Heart right ventricle (tissue), 16 donors: ENCODE measurements at regions not wholly inside any gene's neighbourhood (a gene's known extent, or its start where the extent isn't known, plus 50 kb on each side); places are given as distances from the start of the nearest gene placed in this dataset.

Experiments
- ATAC-seq, 8 donors: fragments of 200-7000 bp; cut with Tn5 transposase; one replicate each; pipeline ENCODE4 v1.9.1; 2020; ENCODE audit warnings: mild to moderate bottlenecking in 8 of 8, moderate library complexity in 8 of 8, moderate number of reproducible peaks in 1 of 8
- DNase-seq, 2 donors: peaks; one replicate each; pipeline ENCODE4 v3.0.0-alpha.2; 2020
- H3K27ac ChIP-seq, 10 donors: fragments of 200-600 bp; sonication (generic) in 2 of 10; one replicate each; pipeline versions ENCODE4 v1.5.0 to v1.8.0; 2020 to 2022; ENCODE audit warnings: mild to moderate bottlenecking in 3 of 10
- H3K27me3 ChIP-seq, 7 donors: fragments of 200-600 bp; one replicate each; pipeline ENCODE4 v1.8.0; 2021 to 2022; ENCODE audit warnings: mild to moderate bottlenecking in 2 of 7
- H3K36me3 ChIP-seq, 9 donors: fragments of 200-600 bp; sonication (generic) in 1 of 9; one replicate each; pipeline versions ENCODE4 v1.5.0 to v1.8.0; 2020 to 2022; ENCODE audit warnings: mild to moderate bottlenecking in 2 of 9
- H3K4me1 ChIP-seq, 9 donors: fragments of 200-600 bp; sonication (generic) in 1 of 9; one replicate each; pipeline versions ENCODE4 v1.5.0 to v1.8.0; 2020 to 2022; ENCODE audit warnings: mild to moderate bottlenecking in 4 of 9
- H3K4me3 ChIP-seq, 10 donors: fragments of 200-600 bp; sonication (generic) in 2 of 10; one replicate each; pipeline versions ENCODE4 v1.5.0 to v1.8.0; 2020 to 2022; ENCODE audit warnings: mild to moderate bottlenecking in 7 of 10, moderate library complexity in 2 of 10
- H3K9me3 ChIP-seq, 11 donors: fragments of 200-600 bp in 10 of 11; sonication (generic) in 2 of 11; one replicate each; pipeline versions ENCODE4 v1.5.0 to v1.8.0; 2013 to 2022; ENCODE audit warnings: mild to moderate bottlenecking in 2 of 11, control low read depth in 1 of 11, moderate library complexity in 1 of 11
- WGBS, 2 donors: extraction: QIAGEN DNeasy Blood & Tissue Kit; methylation state at CpG; one replicate each; pipeline ENCODE4 v1.1.7; 2013; ENCODE audit warnings: inconsistent platforms in 1 of 2; 5-methylcytosine and 5-hydroxymethylcytosine counted together
- intact Hi-C, 10 donors: fragments of 100-400 bp; cut with DNase I; formaldehyde crosslinking; loops; one replicate each; pipeline versions ENCODE4 v1.11.1 to v1.14.2; 2022
- TF ChIP-seq, protein P1 (sequence below), 9 donors: fragments of 200-600 bp; sonication (generic) in 2 of 9; IDR thresholded peaks; one replicate each; pipeline versions ENCODE4 v1.5.0 to v1.8.0; 2021 to 2022; ENCODE audit warnings: antibody characterized with exemption in 9 of 9, mild to moderate bottlenecking in 5 of 9, moderate library complexity in 1 of 9
- donor health status: Arrhythmogenic right ventricular cardiomyopathy.
- donor health status: ischemic (EF 13 %, LVEDD 7.1; RV severe dilation, severe dysfunction).
- donor health status: healthy with polysubstance abuse.
- donor health status: DM: no; HTN: yes; CAD: no.
- donor health status: DM: no; HTN: no; CAD: no.
- donor health status: ischemic (EF 25% LVEDD 6.9; RV normal size, moderate dysfunction).
- donor health status: ischemic (EF 25% LVEDD 5.7; RV mildly dilated, moderate dysfunction).
- donor health status: healthy.
- donor health status: DM: yes; HTN: yes; CAD: no.
- donor health status: Ischemic cardiomyopathy.
- donor health status: ischemic (EF 35%, LVEDD 5.7; RV mildly dilated, moderate dysfunction).
- donor health status: nonischemic (EF 11% LVEDD 7.7; RV severe dilation, severe dysfunction).
- donor health status: DM: yes; HTN: yes; CAD: no.
- donor health status: PGD.
- donor health status: ischemic (EF 29% LVEDD 5.4; RV normal size, mild dysfunction).
- donor health status: nonischemic (EF 23%, LVEDD 6.1; RV moderate dilation, normal function).

DNA sequence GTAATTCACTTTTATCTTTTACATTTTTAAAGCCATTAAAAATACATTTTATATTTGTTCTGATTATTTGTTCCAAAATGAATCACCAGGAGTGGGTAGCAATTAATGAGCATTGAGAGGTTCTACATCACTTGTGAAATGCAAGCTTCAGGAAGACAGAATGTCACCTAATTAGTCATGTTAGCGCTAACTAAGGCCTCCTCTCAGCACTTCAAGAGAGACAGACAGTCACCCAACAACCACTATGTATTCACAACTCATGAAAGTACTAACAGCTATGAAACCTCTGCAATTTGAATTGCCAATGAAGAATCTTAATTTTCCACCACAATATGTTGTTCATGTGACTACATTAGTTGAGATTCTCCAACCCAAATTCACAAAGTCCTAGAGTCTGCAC is 611.0 kb downstream of the KCNJ3 start:
- intact Hi-C loops: no loop called here
- no peaks in the 10 kb centered on the region for H3K4me1 ChIP-seq
- H3K27ac ChIP-seq: no peak overlapping the region
- WGBS, 2 donors: 91 to 94% methylated on average over 1 of the region's 1 CpG
- DNase-seq (no peak), ATAC-seq (no peak)
- TF ChIP-seq, protein P1, sequence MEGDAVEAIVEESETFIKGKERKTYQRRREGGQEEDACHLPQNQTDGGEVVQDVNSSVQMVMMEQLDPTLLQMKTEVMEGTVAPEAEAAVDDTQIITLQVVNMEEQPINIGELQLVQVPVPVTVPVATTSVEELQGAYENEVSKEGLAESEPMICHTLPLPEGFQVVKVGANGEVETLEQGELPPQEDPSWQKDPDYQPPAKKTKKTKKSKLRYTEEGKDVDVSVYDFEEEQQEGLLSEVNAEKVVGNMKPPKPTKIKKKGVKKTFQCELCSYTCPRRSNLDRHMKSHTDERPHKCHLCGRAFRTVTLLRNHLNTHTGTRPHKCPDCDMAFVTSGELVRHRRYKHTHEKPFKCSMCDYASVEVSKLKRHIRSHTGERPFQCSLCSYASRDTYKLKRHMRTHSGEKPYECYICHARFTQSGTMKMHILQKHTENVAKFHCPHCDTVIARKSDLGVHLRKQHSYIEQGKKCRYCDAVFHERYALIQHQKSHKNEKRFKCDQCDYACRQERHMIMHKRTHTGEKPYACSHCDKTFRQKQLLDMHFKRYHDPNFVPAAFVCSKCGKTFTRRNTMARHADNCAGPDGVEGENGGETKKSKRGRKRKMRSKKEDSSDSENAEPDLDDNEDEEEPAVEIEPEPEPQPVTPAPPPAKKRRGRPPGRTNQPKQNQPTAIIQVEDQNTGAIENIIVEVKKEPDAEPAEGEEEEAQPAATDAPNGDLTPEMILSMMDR (IDR thresholded peaks at IDR 0.05): no peak
- H3K27me3 ChIP-seq: no peaks in the 10 kb centered on the region
- no peaks in the 10 kb centered on the region for H3K9me3 ChIP-seq
- H3K4me3 ChIP-seq: no peak overlapping the region
- no peaks in the 10 kb centered on the region for H3K36me3 ChIP-seq

DNA sequence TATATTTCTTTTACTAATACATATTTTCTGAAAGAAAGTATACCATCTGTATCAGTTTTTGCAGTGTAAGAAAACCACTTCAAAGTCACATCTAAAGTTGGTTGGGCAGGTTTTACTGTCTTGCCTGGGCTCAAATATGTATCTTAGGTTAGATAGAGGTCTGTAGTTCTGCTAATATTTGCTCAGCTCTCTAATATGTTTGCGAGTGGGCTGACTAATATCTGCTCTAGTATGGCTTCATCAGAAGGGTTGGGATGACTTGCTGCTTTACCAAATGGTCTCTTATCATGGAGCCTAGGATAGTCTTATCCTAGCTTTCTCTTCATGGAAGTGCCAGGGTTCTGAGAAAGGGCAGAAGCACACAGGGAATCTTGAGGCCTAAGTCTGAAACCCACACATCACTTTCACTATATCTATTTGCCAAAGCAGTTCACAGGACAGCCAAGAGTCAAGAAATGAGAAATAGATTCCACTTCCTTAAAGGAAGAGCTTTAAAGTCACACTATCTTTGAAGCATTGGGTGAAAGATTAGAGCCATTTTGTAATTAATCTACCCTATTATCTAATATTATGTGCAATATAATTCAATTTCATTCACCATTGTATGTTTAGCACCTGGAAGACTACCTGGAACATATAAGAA is 610.0 kb downstream of the KCNJ3 start:
- DNase-seq (no peak), ATAC-seq (no peak)
- no peaks in the 10 kb centered on the region for H3K9me3 ChIP-seq
- H3K4me1 ChIP-seq: no peaks in the 10 kb centered on the region
- H3K36me3 ChIP-seq: no peaks in the 10 kb centered on the region
- H3K27me3 ChIP-seq: no peaks in the 10 kb centered on the region
- TF ChIP-seq, protein P1 (IDR thresholded peaks at IDR 0.05): no peak
- no peak overlapping the region for H3K27ac ChIP-seq
- no peak overlapping the region for H3K4me3 ChIP-seq
- intact Hi-C loops: no loop called here
- WGBS, 2 donors: 69 to 82% methylated on average over 1 of the region's 1 CpG

DNA sequence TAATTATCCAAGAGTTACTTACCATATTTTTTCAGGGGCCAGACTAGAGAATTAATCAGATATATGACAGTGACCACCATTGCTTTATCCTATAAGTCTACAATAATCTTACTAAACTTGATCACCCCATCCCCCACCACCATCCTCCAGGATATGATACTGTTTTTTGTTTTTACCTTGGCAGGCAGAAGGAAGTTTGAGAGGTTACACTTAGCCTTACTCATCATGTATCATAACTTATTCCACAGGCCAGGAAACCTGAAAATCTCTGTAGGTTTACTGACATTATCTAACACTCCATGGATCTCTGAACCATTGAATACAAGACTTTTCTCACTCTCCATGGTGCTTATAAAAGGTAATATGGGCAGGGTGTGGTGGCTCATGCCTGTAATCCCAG is 602.7 kb downstream of the KCNJ3 start:
- no peak for DNase-seq
- H3K4me3 ChIP-seq: no peak overlapping the region
- H3K4me1 ChIP-seq: no peaks in the 10 kb centered on the region
- intact Hi-C loops: no loop called here
- no peaks in the 10 kb centered on the region for H3K27me3 ChIP-seq
- H3K9me3 ChIP-seq: no peaks in the 10 kb centered on the region
- H3K27ac ChIP-seq: no peak overlapping the region
- TF ChIP-seq, protein P1 (IDR thresholded peaks at IDR 0.05): no peak
- no peaks in the 10 kb centered on the region for H3K36me3 ChIP-seq
- no peak for ATAC-seq

DNA sequence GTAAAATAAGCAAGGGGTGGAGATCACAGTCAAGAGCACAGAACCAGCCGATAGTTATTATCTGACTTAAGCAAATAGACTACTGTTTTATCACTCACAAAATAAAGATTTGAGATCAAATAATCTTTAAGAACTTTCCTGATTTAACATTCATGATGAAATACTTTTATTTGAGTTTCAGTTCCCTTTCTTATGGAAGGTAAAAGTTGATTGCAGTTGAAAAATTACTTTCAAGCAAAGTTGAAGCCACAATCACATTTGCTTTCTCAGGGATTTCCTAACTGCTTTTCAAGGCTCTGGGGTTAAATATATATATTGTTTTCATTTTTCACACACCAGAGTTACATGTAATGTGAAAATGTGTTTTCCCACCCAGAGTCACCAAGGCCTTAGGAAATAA is 599.5 kb downstream of the KCNJ3 start:
- TF ChIP-seq, protein P1 (IDR thresholded peaks at IDR 0.05): no peak
- intact Hi-C loops: no loop called here
- Histone ChIP-seq H3K9me3 (no peaks in the 10 kb centered on the region), H3K4me3 (no peak overlapping the region), H3K36me3 (no peaks in the 10 kb centered on the region), H3K27ac (no peak overlapping the region), H3K27me3 (no peaks in the 10 kb centered on the region), H3K4me1 (no peaks in the 10 kb centered on the region)
- 50 to 72% methylated on average over 1 of the region's 1 CpG for WGBS, 2 donors
- DNase-seq (no peak), ATAC-seq (no peak)
